ENCODE measurements at regions not wholly inside any gene's neighbourhood (a gene's known extent, or its start where the extent isn't known, plus 50 kb on each side); places are given as distances from the start of the nearest gene placed in this dataset.

DNA sequence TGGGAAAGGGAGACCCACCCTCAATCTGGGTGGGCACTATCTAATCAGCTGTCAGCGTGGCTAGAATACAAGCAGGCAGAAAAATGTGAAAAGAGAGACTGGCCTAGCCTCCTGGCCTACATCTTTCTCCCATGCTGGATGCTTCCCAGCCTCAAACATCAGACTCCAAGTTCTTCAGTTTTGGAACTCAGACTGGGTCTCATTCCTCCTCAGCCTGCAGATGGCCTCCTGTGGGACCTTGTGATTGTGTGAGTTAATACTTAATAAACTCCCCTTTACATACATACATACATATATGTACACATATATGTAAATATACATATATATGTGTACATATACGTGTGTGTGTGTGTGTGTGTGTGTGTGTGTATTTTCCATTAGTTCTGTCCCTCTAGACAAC is 207.1 kb downstream of the BRINP2 start:
- Mint-ChIP-seq H3K9me3 (ENCODE audit: insufficient read depth) (no peaks in the 10 kb centered on the region), H3K4me3 (no peak overlapping the region), H3K4me1 (no peaks in the 10 kb centered on the region), H3K27me3 (no peaks in the 10 kb centered on the region), H3K27ac (no peak overlapping the region)
- WGBS (ENCODE audit: insufficient coverage): 50% methylated on average over 1 of the region's 2 CpGs
- Histone ChIP-seq H3K36me3 (replicated peaks in 1 of 2; ENCODE audit: control extremely low read depth in 1 of 2, control insufficient read depth in 1 of 2, extremely low read depth in 1 of 2, insufficient read depth in 2 of 2, low read length in 1 of 2) (no peaks in the 10 kb centered on the region), H3K4me3 (ENCODE audit: control extremely low read depth in 1 of 5, extremely low read depth in 1 of 5, insufficient read depth in 1 of 5, low read depth in 2 of 5, low read length in 4 of 5) (no peak overlapping the region), H3K4me1 (ENCODE audit: control insufficient read depth in 2 of 2, insufficient read depth in 2 of 2, low read length in 2 of 2) (no peaks in the 10 kb centered on the region), H4K20me1 (ENCODE audit: control insufficient read depth, insufficient read depth, low read length, poor library complexity, severe bottlenecking) (no peaks in the 10 kb centered on the region), H3K9ac (ENCODE audit: low read length) (no peak overlapping the region), H2AFZ (ENCODE audit: insufficient read depth, low read depth, low read length, poor library complexity, severe bottlenecking) (no peak overlapping the region), H3K27ac (ENCODE audit: low read length in 2 of 2) (no peak overlapping the region), H3K79me2 (ENCODE audit: control insufficient read depth, insufficient read depth, low read length) (no peaks in the 10 kb centered on the region), H3K9me3 (ENCODE audit: control extremely low read depth in 1 of 3, control insufficient read depth in 2 of 3, insufficient read depth in 1 of 3, low read length in 2 of 3) (peaks cover 0 to 1% (median 0%) of the 10 kb centered on the region in 3 donors), H3K4me2 (replicated peaks; ENCODE audit: low read depth, low read length, poor library complexity, severe bottlenecking) (no peak overlapping the region), H3K27me3 (replicated peaks in 1 of 4; ENCODE audit: control extremely low read depth in 1 of 4, control insufficient read depth in 3 of 4, insufficient read depth in 4 of 4, low read length in 3 of 4) (no peaks in the 10 kb centered on the region)
- TF ChIP-seq EZH2 (IDR thresholded peaks at IDR 0.05; ENCODE audit: borderline replicate concordance, insufficient read depth, low read depth, low read length, poor library complexity, severe bottlenecking): no peak
- TF ChIP-seq CTCF (IDR thresholded peaks at IDR 0.05): no peak
- intact Hi-C loops (cut with micrococcal nuclease): no loop called here
- no peak for DNase-seq
- ChIA-PET POLR2A (no interaction called here), CTCF (no interaction called here)
- no peak for ATAC-seq (ENCODE audit: low read depth)

DNA sequence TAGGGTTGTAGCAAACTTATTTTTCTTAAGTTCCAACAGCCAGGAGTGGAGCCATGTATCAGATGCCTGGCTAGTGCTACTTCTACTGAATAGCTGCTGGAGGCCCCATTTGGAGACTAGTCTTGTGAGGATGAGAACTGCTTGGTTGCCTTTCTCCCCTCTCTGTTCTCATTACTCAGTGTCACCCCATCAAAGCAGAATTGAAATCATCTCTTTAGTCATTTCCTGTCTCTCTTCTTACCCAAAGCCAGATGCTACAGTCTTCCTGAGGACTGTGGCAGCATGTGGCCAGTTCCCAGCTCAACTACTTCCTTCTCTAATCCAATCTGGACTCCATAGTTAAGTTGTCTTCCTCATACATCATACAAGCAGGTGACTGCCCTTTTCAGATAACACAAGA is 197.5 kb downstream of the BRINP2 start:
- Histone ChIP-seq H3K36me3 (replicated peaks in 1 of 2; ENCODE audit: control extremely low read depth in 1 of 2, control insufficient read depth in 1 of 2, extremely low read depth in 1 of 2, insufficient read depth in 2 of 2, low read length in 1 of 2) (no peaks in the 10 kb centered on the region), H3K9ac (ENCODE audit: low read length) (no peak overlapping the region), H3K79me2 (ENCODE audit: control insufficient read depth, insufficient read depth, low read length) (no peaks in the 10 kb centered on the region), H3K27ac (ENCODE audit: low read length in 2 of 2) (no peak overlapping the region), H3K4me2 (replicated peaks; ENCODE audit: low read depth, low read length, poor library complexity, severe bottlenecking) (no peak overlapping the region), H2AFZ (ENCODE audit: insufficient read depth, low read depth, low read length, poor library complexity, severe bottlenecking) (no peak overlapping the region), H3K4me3 (ENCODE audit: control extremely low read depth in 1 of 5, extremely low read depth in 1 of 5, insufficient read depth in 1 of 5, low read depth in 2 of 5, low read length in 4 of 5) (no peak overlapping the region), H4K20me1 (ENCODE audit: control insufficient read depth, insufficient read depth, low read length, poor library complexity, severe bottlenecking) (no peaks in the 10 kb centered on the region), H3K27me3 (replicated peaks in 1 of 4; ENCODE audit: control extremely low read depth in 1 of 4, control insufficient read depth in 3 of 4, insufficient read depth in 4 of 4, low read length in 3 of 4) (no peaks in the 10 kb centered on the region), H3K4me1 (ENCODE audit: control insufficient read depth in 2 of 2, insufficient read depth in 2 of 2, low read length in 2 of 2) (no peaks in the 10 kb centered on the region), H3K9me3 (ENCODE audit: control extremely low read depth in 1 of 3, control insufficient read depth in 2 of 3, insufficient read depth in 1 of 3, low read length in 2 of 3) (no peaks in the 10 kb centered on the region)
- Mint-ChIP-seq H3K27me3 (no peaks in the 10 kb centered on the region), H3K27ac (no peak overlapping the region), H3K4me3 (no peak overlapping the region), H3K4me1 (no peaks in the 10 kb centered on the region), H3K9me3 (ENCODE audit: insufficient read depth) (peaks cover 3% of the 10 kb centered on the region)
- no peak for ATAC-seq (ENCODE audit: low read depth)
- DNase-seq: no peak
- intact Hi-C loops (cut with micrococcal nuclease): no loop called here
- ChIA-PET CTCF (no interaction called here), POLR2A (no interaction called here)
- TF ChIP-seq CTCF (IDR thresholded peaks at IDR 0.05) (no peak), EZH2 (IDR thresholded peaks at IDR 0.05; ENCODE audit: borderline replicate concordance, insufficient read depth, low read depth, low read length, poor library complexity, severe bottlenecking) (no peak)

Data from B cell (primary cell).